ENCODE measurements at regions not wholly inside any gene's neighbourhood (a gene's known extent, or its start where the extent isn't known, plus 50 kb on each side); places are given as distances from the start of the nearest gene placed in this dataset.

GRCh38 chr3:176969066-176969465 is 228.2 kb downstream of the TBL1XR1 start:
- DNase-seq, result no peak

- DNase-seq, result no peak
Observed at GRCh38 chr3:176968631-176969030, 228.7 kb downstream of the TBL1XR1 start.

GRCh38 chr3:176967522-176967921 is 229.8 kb downstream of the TBL1XR1 start:
- no peak for DNase-seq

DNA sequence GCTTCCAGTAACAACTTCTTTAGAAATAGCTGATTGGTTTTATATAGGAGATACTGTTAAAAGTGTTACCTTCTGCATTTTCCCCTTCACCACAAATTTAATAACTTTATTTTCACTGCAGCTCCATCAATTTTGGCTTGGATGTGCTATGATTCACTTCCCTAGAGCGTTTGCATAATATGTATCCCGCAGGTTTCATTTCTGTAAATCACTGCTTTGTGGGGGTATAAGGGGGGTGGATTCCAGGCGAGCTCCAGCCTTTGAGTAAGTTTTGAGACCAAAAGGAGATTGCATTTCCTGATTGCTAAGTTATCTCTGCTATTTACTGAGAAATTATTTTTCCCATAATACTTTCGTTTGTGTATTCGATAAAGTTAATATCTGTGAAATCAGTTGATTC is 232.6 kb downstream of the TBL1XR1 start:
- no peak for DNase-seq

GRCh38 chr3:176961916-176962315 is 235.4 kb downstream of the TBL1XR1 start:
- DNase-seq, result no peak

GRCh38 chr3:176959867-176960266 is 237.4 kb downstream of the TBL1XR1 start:
- no peak for DNase-seq

- DNase-seq, result no peak
Observed at GRCh38 chr3:176958560-176958959, 238.7 kb downstream of the TBL1XR1 start.

- no peak for DNase-seq
Observed at GRCh38 chr3:176954517-176954916, 242.8 kb downstream of the TBL1XR1 start.

- peak; percentile 60 for DNase-seq
Observed at GRCh38 chr3:176953106-176954060, 243.9 kb downstream of the TBL1XR1 start.

- DNase-seq, result no peak
Observed at GRCh38 chr3:176951586-176952292, 245.5 kb downstream of the TBL1XR1 start.

DNA sequence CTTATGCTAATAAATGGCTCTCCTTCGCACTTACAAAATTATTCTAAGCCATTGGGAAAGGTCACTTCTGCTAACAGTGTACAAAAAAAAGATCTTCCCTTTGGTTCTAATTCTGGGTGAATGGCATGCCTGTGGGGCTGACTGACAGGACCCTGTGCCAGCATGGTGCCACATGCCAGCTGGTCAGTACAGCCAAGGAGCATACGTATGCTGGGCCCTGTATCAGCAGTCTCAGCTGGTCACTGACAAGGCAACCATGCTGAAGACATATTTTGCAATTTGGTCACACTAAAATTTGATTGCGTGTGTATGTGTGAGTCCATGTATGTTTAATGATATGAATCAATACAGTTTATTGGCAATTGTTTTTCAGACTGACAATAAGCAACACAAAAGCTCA is 246.1 kb downstream of the TBL1XR1 start:
- no peak for DNase-seq

DNA sequence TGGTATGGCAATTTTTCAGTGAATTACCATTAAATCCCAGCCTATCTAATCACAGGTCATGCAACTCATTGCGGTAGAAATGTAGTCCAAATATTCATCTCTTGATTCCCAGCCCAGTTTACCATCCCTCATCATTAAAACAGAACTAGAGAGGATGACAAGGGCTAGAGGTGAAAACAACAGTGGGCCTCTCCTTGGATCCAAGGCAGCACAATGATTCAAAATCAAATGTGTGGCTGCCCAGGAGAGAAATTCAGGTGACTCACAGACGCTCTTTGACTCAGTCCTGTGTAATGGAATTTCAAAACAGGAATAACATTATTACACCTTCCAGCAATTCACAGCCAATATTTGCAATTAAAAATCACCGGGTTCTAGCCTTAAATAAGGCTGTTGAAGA is 246.5 kb downstream of the TBL1XR1 start:
- no peak for DNase-seq

- no peak for DNase-seq
Observed at GRCh38 chr3:176948151-176948550, 249.1 kb downstream of the TBL1XR1 start.

DNA sequence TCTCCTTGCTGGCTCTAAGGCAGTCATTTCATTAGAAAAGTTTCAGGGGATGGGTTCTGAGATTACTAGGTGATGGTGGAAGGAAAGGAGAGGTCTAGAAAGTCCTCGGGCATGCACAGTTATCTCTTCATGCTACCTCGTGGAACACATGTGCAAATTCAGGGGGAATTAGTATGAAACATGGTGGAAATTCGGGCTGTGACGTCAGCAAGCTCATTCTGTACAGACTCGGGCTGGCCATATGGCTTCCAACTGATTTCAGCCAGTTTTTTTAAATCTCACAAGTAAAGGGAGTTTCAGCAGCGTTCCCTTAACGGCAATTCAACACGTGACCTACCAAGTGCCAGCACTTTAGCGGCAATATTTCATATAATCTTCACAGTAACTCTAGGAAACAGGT is 251.1 kb downstream of the TBL1XR1 start:
- DNase-seq, result no peak

DNA sequence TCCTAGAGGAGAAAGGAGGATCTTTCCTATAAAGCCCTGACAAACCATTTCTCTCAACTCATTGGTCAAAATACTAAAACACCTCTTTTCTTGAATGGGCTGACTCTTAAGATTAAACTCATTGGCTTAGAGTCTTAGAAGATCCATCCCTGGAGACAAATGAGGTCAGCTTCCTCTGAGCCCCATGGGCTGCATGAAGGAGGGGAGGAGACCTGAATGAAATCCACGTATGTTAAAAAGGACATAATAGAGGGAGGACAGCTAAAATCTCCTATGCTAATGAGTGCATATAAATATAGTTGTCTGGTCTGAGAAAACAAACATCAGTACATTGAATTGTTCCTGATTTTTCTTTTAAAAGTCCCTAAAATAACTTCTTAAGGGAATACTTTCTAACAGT is 255.0 kb downstream of the TBL1XR1 start:
- DNase-seq, result no peak

DNA sequence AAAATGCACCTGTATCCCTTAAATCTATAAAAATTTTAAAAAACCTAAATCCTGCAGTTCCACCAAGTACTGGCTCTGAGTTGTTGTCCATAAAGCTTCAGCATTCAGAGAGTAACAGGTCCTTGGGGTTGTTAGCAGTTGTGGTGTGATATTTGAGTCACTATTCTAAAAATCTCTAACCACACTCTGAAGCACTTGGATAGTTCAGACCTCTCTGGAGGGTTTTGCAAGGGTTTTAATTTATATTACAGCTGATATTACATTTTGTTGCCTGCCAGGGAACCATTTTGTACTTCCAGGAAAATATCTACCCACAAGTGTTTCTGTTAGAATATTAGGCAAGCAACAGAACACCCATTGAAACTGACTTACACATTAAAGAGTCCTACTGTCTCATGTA is 255.6 kb downstream of the TBL1XR1 start:
- no peak for DNase-seq

GRCh38 chr3:176939022-176939817 is 258.1 kb downstream of the TBL1XR1 start:
- peak; percentile 39 for DNase-seq

DNA sequence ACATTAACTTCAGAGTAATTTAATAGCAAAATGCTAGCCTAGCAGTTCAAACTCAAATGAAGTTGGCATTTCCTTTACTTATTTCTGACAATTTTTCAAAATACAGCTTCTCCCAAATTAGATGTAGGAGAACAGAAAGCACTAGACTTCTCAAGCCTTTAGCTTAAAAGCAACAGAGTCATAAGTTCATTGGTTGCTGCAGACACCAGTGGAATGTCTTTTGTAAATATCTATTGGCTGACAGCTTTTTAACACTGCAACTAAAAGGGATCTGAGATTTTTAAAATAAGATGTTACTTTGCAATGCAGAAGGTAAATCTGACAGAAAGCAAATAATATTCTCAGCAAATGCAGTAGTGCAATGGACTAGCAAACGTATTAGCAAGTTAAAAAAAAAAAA is 259.3 kb downstream of the TBL1XR1 start:
- no peak for DNase-seq

DNA sequence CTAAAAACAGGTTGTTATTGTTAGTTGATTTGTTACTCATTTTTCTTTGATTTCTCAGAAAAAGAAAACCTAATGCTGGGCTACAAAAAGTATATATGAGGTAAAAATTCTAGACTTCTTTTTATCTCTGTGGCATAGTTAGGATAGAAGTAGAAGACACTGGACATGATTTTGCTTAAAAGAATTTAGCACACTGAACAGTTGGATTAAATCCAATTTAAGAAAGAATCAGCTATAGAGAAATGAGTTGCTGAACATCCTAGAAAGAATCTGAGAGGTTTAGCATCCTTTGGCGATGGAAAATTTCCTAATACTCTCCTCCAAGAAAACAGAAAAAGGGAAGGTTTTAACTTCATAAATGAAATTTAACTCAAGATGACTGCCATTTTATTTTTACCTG is 259.7 kb downstream of the TBL1XR1 start:
- no peak for DNase-seq

DNA sequence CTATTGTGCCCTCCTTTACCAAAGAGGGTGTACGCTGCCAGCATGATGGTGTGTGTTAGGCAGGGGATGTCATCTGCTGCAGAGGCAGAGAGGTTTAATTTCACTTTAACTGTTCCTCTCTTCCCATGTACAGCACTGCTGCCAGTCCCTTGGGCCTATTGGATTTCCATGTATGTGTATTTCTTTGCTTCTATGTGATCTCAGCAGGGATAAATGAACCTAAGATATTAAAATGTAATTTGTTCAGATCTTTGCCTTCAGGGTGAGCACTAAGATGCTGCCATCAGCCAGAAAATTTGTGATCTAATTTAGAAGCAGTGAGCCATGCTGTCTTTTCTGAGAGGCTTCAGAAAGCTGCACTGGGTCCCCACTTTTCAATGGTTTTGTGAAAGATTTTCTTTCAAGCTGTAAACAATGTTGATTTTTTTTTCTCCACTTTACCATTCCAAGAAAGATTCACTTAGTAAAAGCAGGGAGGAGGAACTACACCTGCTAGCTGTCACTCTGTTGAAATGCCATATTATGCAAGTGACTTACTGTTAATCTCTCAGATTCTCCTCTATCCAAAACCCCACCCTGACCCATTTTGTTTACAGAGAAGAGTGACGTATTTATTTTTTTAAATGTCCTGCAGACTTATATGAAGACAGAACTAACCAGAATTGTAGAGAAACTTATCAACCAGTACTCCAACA is 261.9 kb downstream of the TBL1XR1 start:
- DNase-seq, result no peak

- no peak for DNase-seq
Observed at GRCh38 chr3:176934698-176935097, 262.6 kb downstream of the TBL1XR1 start.

DNA sequence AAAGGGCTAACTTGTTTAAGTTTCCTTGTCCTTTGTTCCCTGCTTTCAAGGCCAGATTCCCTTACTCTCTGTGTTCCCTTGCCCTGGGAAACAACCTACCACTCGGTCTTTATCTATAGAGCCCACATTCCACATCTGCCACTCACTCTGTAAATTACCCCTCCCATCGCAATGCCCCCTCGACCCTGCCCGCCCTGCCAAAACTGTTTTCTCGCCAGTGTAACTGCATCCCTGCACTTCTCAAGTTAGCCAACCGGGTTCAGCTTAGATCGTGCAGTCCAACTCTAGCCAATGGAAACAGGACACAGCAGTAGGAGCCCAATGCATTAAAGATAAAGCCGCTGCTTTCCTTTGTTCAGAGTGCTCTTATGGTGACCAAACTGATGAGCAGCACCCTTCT is 263.6 kb downstream of the TBL1XR1 start:
- no peak for DNase-seq

GRCh38 chr3:176932433-176932832 is 264.8 kb downstream of the TBL1XR1 start:
- DNase-seq, result no peak
